ENCODE measurements at regions not wholly inside any gene's neighbourhood (a gene's known extent, or its start where the extent isn't known, plus 50 kb on each side); places are given as distances from the start of the nearest gene placed in this dataset.

DNA sequence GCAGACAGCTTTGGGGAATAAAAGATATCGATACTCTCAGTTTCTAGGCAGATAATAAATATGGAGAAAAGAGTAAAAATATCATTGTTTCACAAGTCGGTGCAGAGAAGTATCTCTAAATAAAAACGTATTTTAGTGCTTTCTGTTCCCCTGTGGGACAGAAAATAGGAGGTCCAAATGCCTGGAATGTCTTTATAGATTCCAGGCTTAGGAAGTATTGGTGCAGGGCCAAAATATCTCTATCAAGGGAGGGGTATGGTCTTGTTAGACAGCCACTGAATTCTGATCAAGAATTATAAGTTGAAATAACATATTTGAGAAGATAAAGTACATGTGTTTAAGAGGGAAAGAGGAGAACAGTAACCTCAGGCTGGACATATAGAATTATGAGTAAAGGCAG, 596.4 kb downstream of the PCDH18 start:
- TF ChIP-seq POLR2A (IDR thresholded peaks at IDR 0.05; ENCODE audit: low read depth, low read length) (no peak), POLR2AphosphoS5 (IDR thresholded peaks at IDR 0.05; ENCODE audit: low read depth, low read length) (no peak), TAF1 (IDR thresholded peaks at IDR 0.05; ENCODE audit: low read depth, low read length) (no peak), SPI1 (IDR thresholded peaks at IDR 0.05; ENCODE audit: low read depth, low read length) (no peak), PAX5 (IDR thresholded peaks at IDR 0.05; ENCODE audit: insufficient read depth, low read length, severe bottlenecking) (no peak), POU2F2 (IDR thresholded peaks at IDR 0.05; ENCODE audit: low read depth, low read length) (no peak)
